Calu3 (cell line): ENCODE measurements at regions not wholly inside any gene's neighbourhood (a gene's known extent, or its start where the extent isn't known, plus 50 kb on each side); places are given as distances from the start of the nearest gene placed in this dataset.

Experiments used
- BruUV-seq: library from RNA; stranded (reverse); fragments of 400-500 nt; replicated peaks from 2 replicates; lab custom pipeline; 2021; lab: Mats Ljungman, UMichigan
- CTCF ChIA-PET: fragments of 300-600 bp; sonication (Branson Sonifier 250); formaldehyde crosslinking; loops from one replicate; lab custom pipeline; 2022; ENCODE audit warnings: antibody characterized with exemption; lab: Charles Lee
- DNase-seq: peaks from one replicate; pipeline ENCODE4 v3.0.0; 2022
- H3K27ac Mint-ChIP-seq: one replicate; pipeline ENCODE4 v1.8.0; 2022; ENCODE audit warnings: mixed read lengths; ENCODE audit not compliant: unreplicated experiment
- H3K27me3 Mint-ChIP-seq: one replicate; pipeline ENCODE4 v1.8.0; 2022; ENCODE audit warnings: mixed read lengths; ENCODE audit not compliant: unreplicated experiment
- H3K36me3 Mint-ChIP-seq: one replicate; pipeline ENCODE4 v1.8.0; 2022; ENCODE audit warnings: mild to moderate bottlenecking, moderate library complexity, mixed read lengths; ENCODE audit not compliant: insufficient read depth, unreplicated experiment
- H3K4me1 Mint-ChIP-seq: one replicate; pipeline ENCODE4 v1.8.0; 2022; ENCODE audit warnings: mild to moderate bottlenecking, low read depth, mixed read lengths; ENCODE audit not compliant: unreplicated experiment
- H3K4me3 Mint-ChIP-seq: one replicate; pipeline ENCODE4 v1.8.0; 2022; ENCODE audit warnings: mild to moderate bottlenecking, low read depth, moderate library complexity, mixed read lengths; ENCODE audit not compliant: unreplicated experiment
- H3K9me3 Mint-ChIP-seq: one replicate; pipeline ENCODE4 v1.8.0; 2022; ENCODE audit warnings: low read depth, mixed read lengths; ENCODE audit not compliant: unreplicated experiment
- CTCF ChIP-seq: fragments of 200-600 bp; IDR thresholded peaks from one replicate; pipeline ENCODE4 v1.8.0; 2022; ENCODE audit warnings: antibody characterized with exemption; ENCODE audit not compliant: unreplicated experiment
- intact Hi-C: fragments of 100-400 bp; cut with micrococcal nuclease; formaldehyde crosslinking; loops from one replicate; pipeline ENCODE4 v1.10.0; 2022; ENCODE audit not compliant: unreplicated experiment

- Mint-ChIP-seq H3K4me3 (no peak overlapping the region), H3K27ac (no peak overlapping the region), H3K9me3 (peaks cover 4% of the 10 kb centered on the region), H3K4me1 (no peaks in the 10 kb centered on the region), H3K27me3 (no peaks in the 10 kb centered on the region), H3K36me3 (peaks cover 6% of the 10 kb centered on the region)
- CTCF ChIA-PET, result no interaction called here
- intact Hi-C loops, result no loop called here
- TF ChIP-seq CTCF, result no peak
- DNase-seq, result no peak
- BruUV-seq, result no TSS peak
These were observed 75.0 kb upstream of the CHRM3 start for GRCh38 chr1:239311331-239311730.

GRCh38 chr1:239308701-239309333 is 77.6 kb upstream of the CHRM3 start:
- Mint-ChIP-seq H3K27me3 (no peaks in the 10 kb centered on the region), H3K36me3 (no peaks in the 10 kb centered on the region), H3K4me3 (no peak overlapping the region), H3K9me3 (peaks cover 4% of the 10 kb centered on the region), H3K27ac (peak overlapping the region; percentile 21), H3K4me1 (no peaks in the 10 kb centered on the region)
- intact Hi-C loops, result no loop called here
- peak; percentile 7 for DNase-seq
- no peak for TF ChIP-seq CTCF
- no TSS peak for BruUV-seq
- CTCF ChIA-PET, result no interaction called here

- Mint-ChIP-seq H3K36me3 (no peaks in the 10 kb centered on the region), H3K4me1 (no peaks in the 10 kb centered on the region), H3K9me3 (peaks cover 4% of the 10 kb centered on the region), H3K27ac (no peak overlapping the region), H3K27me3 (no peaks in the 10 kb centered on the region), H3K4me3 (no peak overlapping the region)
- BruUV-seq, result no TSS peak
- CTCF ChIA-PET, result no interaction called here
- DNase-seq, result no peak
- TF ChIP-seq CTCF, result no peak
- intact Hi-C loops, result no loop called here
These were observed 78.5 kb upstream of the CHRM3 start for GRCh38 chr1:239307886-239308285.

GRCh38 chr1:239306426-239306825 is 79.9 kb upstream of the CHRM3 start:
- no peaks in the 10 kb centered on the region for H3K36me3 Mint-ChIP-seq
- H3K4me3 Mint-ChIP-seq, result no peak overlapping the region
- DNase-seq, result no peak
- CTCF ChIA-PET, result no interaction called here
- H3K27me3 Mint-ChIP-seq, result no peaks in the 10 kb centered on the region
- no peaks in the 10 kb centered on the region for H3K9me3 Mint-ChIP-seq
- TF ChIP-seq CTCF, result no peak
- no TSS peak for BruUV-seq
- intact Hi-C loops, result no loop called here
- no peaks in the 10 kb centered on the region for H3K4me1 Mint-ChIP-seq
- H3K27ac Mint-ChIP-seq, result no peak overlapping the region
